CD14-positive monocyte (primary cell): ENCODE measurements at regions not wholly inside any gene's neighbourhood (a gene's known extent, or its start where the extent isn't known, plus 50 kb on each side); places are given as distances from the start of the nearest gene placed in this dataset.

ENCODE experiments used
- DNase-seq, 3 donors: peaks; one replicate each; pipeline ENCODE4 v3.0.0-alpha.2; 2011 to 2022
- H2AFZ ChIP-seq: 2 replicates; pipeline ENCODE4 v1.6.0; 2012; ENCODE audit warnings: mild to moderate bottlenecking, low read depth, low read length, inconsistent platforms; ENCODE audit not compliant: insufficient read depth, poor library complexity, severe bottlenecking
- H3K27ac ChIP-seq, 2 donors: 1 replicate in 1 of 2; 2 replicates in 1 of 2; pipeline ENCODE4 v1.5.1; 2012 to 2013; ENCODE audit warnings: low read length in 2 of 2, control low read depth in 1 of 2, inconsistent platforms in 1 of 2, low read depth in 1 of 2, mild to moderate bottlenecking in 1 of 2
- H3K27me3 ChIP-seq, 2 donors: one replicate each; pipeline versions ENCODE4 v1.6.0 to v1.6.1; 2011 to 2013; ENCODE audit warnings: low read length in 2 of 2; ENCODE audit not compliant: control insufficient read depth in 2 of 2, insufficient read depth in 2 of 2
- H3K36me3 ChIP-seq, 2 donors: replicated peaks in 1 of 2; 1 replicate in 1 of 2; 2 replicates in 1 of 2; pipeline versions ENCODE4 v1.5.1 to v1.6.1; 2012 to 2013; ENCODE audit warnings: low read length in 2 of 2, control low read depth in 1 of 2, inconsistent platforms in 1 of 2, mild to moderate bottlenecking in 1 of 2; ENCODE audit not compliant: insufficient read depth in 2 of 2, control insufficient read depth in 1 of 2
- H3K4me1 ChIP-seq, 2 donors: 1 replicate in 1 of 2; 2 replicates in 1 of 2; pipeline versions ENCODE4 v1.5.1 to v1.6.1; 2012 to 2013; ENCODE audit warnings: low read length in 2 of 2, control low read depth in 1 of 2, inconsistent platforms in 1 of 2, mild to moderate bottlenecking in 1 of 2, moderate library complexity in 1 of 2; ENCODE audit not compliant: insufficient read depth in 2 of 2, control insufficient read depth in 1 of 2
- H3K4me2 ChIP-seq: replicated peaks from 2 replicates; pipeline ENCODE3; 2012; ENCODE audit warnings: low read length, moderate library complexity, mild to moderate bottlenecking; ENCODE audit not compliant: poor library complexity, severe bottlenecking; ENCODE audit errors: extremely low read depth
- H3K4me3 ChIP-seq, 3 experiments: fragments of 200-600 bp in 1 of 3; sonication (generic) in 1 of 3; replicated peaks in 1 of 3; 1 replicate in 2 of 3; 2 replicates in 1 of 3; pipeline ENCODE4 v1.5.1; 2011 to 2013; ENCODE audit warnings: low read length in 3 of 3, mild to moderate bottlenecking in 3 of 3, control low read depth in 2 of 3, low read depth in 2 of 3, inconsistent platforms in 1 of 3, moderate library complexity in 1 of 3
- H3K79me2 ChIP-seq: 2 replicates; pipeline ENCODE4 v1.6.0; 2012; ENCODE audit warnings: mild to moderate bottlenecking, control low read depth, inconsistent platforms, low read length, moderate library complexity; ENCODE audit not compliant: insufficient read depth
- H3K9ac ChIP-seq: 2 replicates; pipeline ENCODE4 v1.6.0; 2017; ENCODE audit warnings: low read length, mild to moderate bottlenecking; ENCODE audit not compliant: insufficient read depth, poor library complexity, severe bottlenecking
- H3K9me3 ChIP-seq, 2 donors: replicated peaks in 1 of 2; 1 replicate in 1 of 2; 2 replicates in 1 of 2; pipeline versions ENCODE4 v1.5.1 to v1.6.1; 2012 to 2013; ENCODE audit warnings: low read length in 2 of 2, control low read depth in 1 of 2; ENCODE audit not compliant: control insufficient read depth in 1 of 2, insufficient read depth in 1 of 2
- H4K20me1 ChIP-seq: 2 replicates; pipeline ENCODE4 v1.6.0; 2012; ENCODE audit warnings: mild to moderate bottlenecking, low read length, control low read depth, moderate library complexity; ENCODE audit not compliant: insufficient read depth
- H3K27ac Mint-ChIP-seq, 7 donors: one replicate each; pipeline ENCODE4 v1.8.0; 2020; ENCODE audit warnings: mild to moderate bottlenecking in 7 of 7, mixed read lengths in 7 of 7, moderate library complexity in 6 of 7, inconsistent platforms in 2 of 7
- H3K27me3 Mint-ChIP-seq, 3 donors: one replicate each; pipeline ENCODE4 v1.8.0; 2021 to 2022; ENCODE audit warnings: low read depth in 3 of 3, mild to moderate bottlenecking in 3 of 3, mixed read lengths in 3 of 3, moderate library complexity in 3 of 3, inconsistent platforms in 1 of 3
- H3K36me3 Mint-ChIP-seq, 2 donors: one replicate each; pipeline ENCODE4 v1.8.0; 2020; ENCODE audit warnings: mixed read lengths in 2 of 2, inconsistent platforms in 1 of 2, mild to moderate bottlenecking in 1 of 2
- H3K4me1 Mint-ChIP-seq: one replicate; pipeline ENCODE4 v1.8.0; 2020; ENCODE audit warnings: mild to moderate bottlenecking, mixed read lengths
- H3K4me3 Mint-ChIP-seq, 2 donors: one replicate each; pipeline ENCODE4 v1.8.0; 2020; ENCODE audit warnings: mild to moderate bottlenecking in 2 of 2, mixed read lengths in 2 of 2, moderate library complexity in 1 of 2
- H3K9me3 Mint-ChIP-seq, 7 donors: one replicate each; pipeline ENCODE4 v1.8.0; 2020 to 2022; ENCODE audit warnings: mixed read lengths in 7 of 7, mild to moderate bottlenecking in 6 of 7, moderate library complexity in 6 of 7, inconsistent platforms in 2 of 7
- CTCF ChIP-seq: fragments of 200-600 bp; IDR thresholded peaks from one replicate; pipeline ENCODE4 v1.8.0; 2022; ENCODE audit warnings: antibody characterized with exemption, mild to moderate bottlenecking
- WGBS: methylation state at CpG from one replicate; pipeline ENCODE4 v1.1.5; 2013; ENCODE audit warnings: missing lambda C conversion rate; ENCODE audit not compliant: insufficient coverage; 5-methylcytosine and 5-hydroxymethylcytosine counted together
- intact Hi-C, 2 donors: fragments of 100-400 bp; cut with micrococcal nuclease; formaldehyde crosslinking; loops; one replicate each; pipeline versions ENCODE4 v1.15.0 to v1.15.1; 2023

- WGBS, result no CpG with 5 or more reads among the region's 1 CpG
- H3K79me2 ChIP-seq, result no peaks in the 10 kb centered on the region
- Mint-ChIP-seq H3K4me1 (no peaks in the 10 kb centered on the region), H3K36me3 (no peaks in the 10 kb centered on the region), H3K4me3 (no peak overlapping the region), H3K27me3 (peaks cover 3 to 5% (median 4%) of the 10 kb centered on the region in 3 donors), H3K27ac (no peak overlapping the region), H3K9me3 (peaks cover 0 to 4% (median 0%) of the 10 kb centered on the region in 7 donors)
- H3K4me3 ChIP-seq, result no peak overlapping the region
- no peaks in the 10 kb centered on the region for H3K36me3 ChIP-seq
- H3K9ac ChIP-seq, result no peak overlapping the region
- H3K4me1 ChIP-seq, result no peaks in the 10 kb centered on the region
- H3K9me3 ChIP-seq, result no peaks in the 10 kb centered on the region
- intact Hi-C loops, result no loop called here
- TF ChIP-seq CTCF, result no peak
- H2AFZ ChIP-seq, result no peak overlapping the region
- H3K27me3 ChIP-seq, result no peaks in the 10 kb centered on the region
- no peaks in the 10 kb centered on the region for H4K20me1 ChIP-seq
- H3K4me2 ChIP-seq, result no peak overlapping the region
- no peak for DNase-seq
- no peak overlapping the region for H3K27ac ChIP-seq
Measured at GRCh38 chr17:19482576-19482975, 51.1 kb upstream of the SLC47A1 start.
